ENCODE measurements at regions not wholly inside any gene's neighbourhood (a gene's known extent, or its start where the extent isn't known, plus 50 kb on each side); places are given as distances from the start of the nearest gene placed in this dataset.

DNA sequence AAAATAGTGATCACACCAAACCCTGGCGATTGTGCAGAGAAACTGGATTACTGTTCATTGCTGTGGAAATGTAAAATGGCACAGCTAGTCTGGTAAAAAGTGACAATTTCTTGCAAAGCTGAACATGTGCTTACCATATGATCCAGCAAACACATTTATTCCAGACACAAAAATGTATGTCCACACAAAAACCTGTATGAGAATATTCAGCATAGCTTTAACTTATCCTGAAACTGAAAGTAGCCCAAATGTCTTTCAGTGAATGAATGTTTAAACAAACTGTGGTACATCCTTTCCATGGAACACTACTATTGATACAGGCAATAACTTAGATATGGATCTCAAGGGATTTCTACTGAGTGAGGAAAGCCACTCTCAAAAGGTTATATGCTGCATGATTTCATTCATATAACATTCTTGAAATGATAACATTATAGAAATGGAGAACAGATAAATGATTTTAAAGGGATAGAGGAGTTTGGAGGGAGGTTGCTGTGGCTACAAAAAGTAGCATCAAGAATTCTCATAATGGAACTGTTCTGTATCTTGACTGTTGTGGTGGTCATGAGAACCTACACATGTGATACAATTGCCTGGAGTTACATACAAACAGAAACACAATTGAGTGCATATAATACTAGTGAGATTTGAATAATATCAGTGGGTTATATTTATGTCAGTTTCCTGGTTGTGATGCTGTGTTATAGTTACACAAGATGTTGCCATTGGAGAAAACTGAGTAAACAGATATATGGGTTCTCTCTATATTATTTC is 70.7 kb upstream of the DPH6 start:
- Histone ChIP-seq H4K20me1 (ENCODE audit: control insufficient read depth, insufficient read depth, low read length, poor library complexity, severe bottlenecking) (no peaks in the 10 kb centered on the region), H3K27ac (ENCODE audit: low read length in 2 of 2) (no peak overlapping the region), H2AFZ (ENCODE audit: insufficient read depth, low read depth, low read length, poor library complexity, severe bottlenecking) (no peak overlapping the region), H3K79me2 (ENCODE audit: control insufficient read depth, insufficient read depth, low read length) (no peaks in the 10 kb centered on the region), H3K36me3 (replicated peaks in 1 of 2; ENCODE audit: control extremely low read depth in 1 of 2, control insufficient read depth in 1 of 2, extremely low read depth in 1 of 2, insufficient read depth in 2 of 2, low read length in 1 of 2) (no peaks in the 10 kb centered on the region), H3K9ac (ENCODE audit: low read length) (no peak overlapping the region), H3K9me3 (ENCODE audit: control extremely low read depth in 1 of 3, control insufficient read depth in 2 of 3, insufficient read depth in 1 of 3, low read length in 2 of 3) (peaks cover 0 to 4% (median 0%) of the 10 kb centered on the region in 3 donors), H3K4me2 (replicated peaks; ENCODE audit: low read depth, low read length, poor library complexity, severe bottlenecking) (no peak overlapping the region), H3K4me3 (ENCODE audit: control extremely low read depth in 1 of 5, extremely low read depth in 1 of 5, insufficient read depth in 1 of 5, low read depth in 2 of 5, low read length in 4 of 5) (no peak overlapping the region), H3K27me3 (replicated peaks in 1 of 4; ENCODE audit: control extremely low read depth in 1 of 4, control insufficient read depth in 3 of 4, insufficient read depth in 4 of 4, low read length in 3 of 4) (no peaks in the 10 kb centered on the region), H3K4me1 (ENCODE audit: control insufficient read depth in 2 of 2, insufficient read depth in 2 of 2, low read length in 2 of 2) (no peaks in the 10 kb centered on the region)
- WGBS (ENCODE audit: insufficient coverage) = 80% methylated on average over 1 of the region's 1 CpG
- intact Hi-C loops (cut with micrococcal nuclease) = no loop called here
- DNase-seq = no peak
- ChIA-PET POLR2A (no interaction called here), CTCF (no interaction called here)
- Mint-ChIP-seq H3K27ac (no peak overlapping the region), H3K4me3 (no peak overlapping the region), H3K4me1 (no peaks in the 10 kb centered on the region), H3K9me3 (ENCODE audit: insufficient read depth) (peaks cover 5% of the 10 kb centered on the region), H3K27me3 (peaks cover 2% of the 10 kb centered on the region)
- TF ChIP-seq, protein P1, sequence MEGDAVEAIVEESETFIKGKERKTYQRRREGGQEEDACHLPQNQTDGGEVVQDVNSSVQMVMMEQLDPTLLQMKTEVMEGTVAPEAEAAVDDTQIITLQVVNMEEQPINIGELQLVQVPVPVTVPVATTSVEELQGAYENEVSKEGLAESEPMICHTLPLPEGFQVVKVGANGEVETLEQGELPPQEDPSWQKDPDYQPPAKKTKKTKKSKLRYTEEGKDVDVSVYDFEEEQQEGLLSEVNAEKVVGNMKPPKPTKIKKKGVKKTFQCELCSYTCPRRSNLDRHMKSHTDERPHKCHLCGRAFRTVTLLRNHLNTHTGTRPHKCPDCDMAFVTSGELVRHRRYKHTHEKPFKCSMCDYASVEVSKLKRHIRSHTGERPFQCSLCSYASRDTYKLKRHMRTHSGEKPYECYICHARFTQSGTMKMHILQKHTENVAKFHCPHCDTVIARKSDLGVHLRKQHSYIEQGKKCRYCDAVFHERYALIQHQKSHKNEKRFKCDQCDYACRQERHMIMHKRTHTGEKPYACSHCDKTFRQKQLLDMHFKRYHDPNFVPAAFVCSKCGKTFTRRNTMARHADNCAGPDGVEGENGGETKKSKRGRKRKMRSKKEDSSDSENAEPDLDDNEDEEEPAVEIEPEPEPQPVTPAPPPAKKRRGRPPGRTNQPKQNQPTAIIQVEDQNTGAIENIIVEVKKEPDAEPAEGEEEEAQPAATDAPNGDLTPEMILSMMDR (IDR thresholded peaks at IDR 0.05) = no peak
- TF ChIP-seq EZH2 (IDR thresholded peaks at IDR 0.05; ENCODE audit: borderline replicate concordance, insufficient read depth, low read depth, low read length, poor library complexity, severe bottlenecking) = no peak
- ATAC-seq (ENCODE audit: low read depth) = no peak

DNA sequence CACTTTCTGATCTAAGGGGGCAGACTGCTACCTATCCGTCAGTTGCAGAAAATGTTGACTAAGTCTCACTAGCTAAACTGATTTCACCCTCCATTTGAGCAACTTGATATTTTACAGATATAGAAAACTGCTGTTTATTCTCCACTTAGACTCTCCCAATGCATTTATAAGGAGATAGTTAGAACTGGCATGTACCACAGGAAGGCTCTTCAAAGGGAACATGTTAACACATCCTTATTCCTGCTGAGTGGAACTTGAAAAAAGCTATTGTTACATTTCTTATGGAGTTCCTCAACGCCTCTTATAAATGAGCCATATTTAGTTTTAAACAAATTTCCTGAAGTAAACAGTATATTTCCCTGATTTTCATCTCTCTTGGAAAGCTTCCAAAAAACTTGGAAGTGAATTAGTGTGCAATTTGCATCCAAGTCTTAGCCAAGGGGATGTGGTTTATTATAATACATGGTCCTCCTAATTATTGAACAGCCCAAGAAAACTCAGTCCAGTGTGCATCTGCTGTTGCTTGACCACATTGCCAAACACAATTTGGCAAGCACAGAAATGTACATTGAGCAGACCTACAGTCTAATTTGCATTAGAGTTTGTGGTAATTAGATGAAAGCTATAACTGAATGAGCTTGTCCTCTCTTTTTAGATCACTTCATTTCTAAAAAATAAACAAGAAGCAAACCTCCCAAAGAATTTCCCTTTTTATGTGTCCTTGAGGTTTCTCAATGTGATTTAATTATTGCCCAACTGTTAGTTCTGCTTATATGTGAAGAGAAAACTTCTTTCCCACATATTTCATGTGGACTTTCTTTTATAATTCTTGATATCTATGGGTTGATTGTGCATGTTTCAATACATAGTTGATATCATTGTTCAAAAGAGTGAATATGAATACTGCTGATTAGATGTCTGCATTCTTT is 72.6 kb upstream of the DPH6 start:
- POLR2A ChIA-PET = no interaction called here
- Histone ChIP-seq H3K27me3 (replicated peaks in 1 of 4; ENCODE audit: control extremely low read depth in 1 of 4, control insufficient read depth in 3 of 4, insufficient read depth in 4 of 4, low read length in 3 of 4) (no peaks in the 10 kb centered on the region), H3K9me3 (ENCODE audit: control extremely low read depth in 1 of 3, control insufficient read depth in 2 of 3, insufficient read depth in 1 of 3, low read length in 2 of 3) (peaks cover 0 to 2% (median 0%) of the 10 kb centered on the region in 3 donors), H2AFZ (ENCODE audit: insufficient read depth, low read depth, low read length, poor library complexity, severe bottlenecking) (no peak overlapping the region), H3K79me2 (ENCODE audit: control insufficient read depth, insufficient read depth, low read length) (no peaks in the 10 kb centered on the region), H3K9ac (ENCODE audit: low read length) (no peak overlapping the region), H4K20me1 (ENCODE audit: control insufficient read depth, insufficient read depth, low read length, poor library complexity, severe bottlenecking) (no peaks in the 10 kb centered on the region), H3K4me2 (replicated peaks; ENCODE audit: low read depth, low read length, poor library complexity, severe bottlenecking) (no peak overlapping the region), H3K36me3 (replicated peaks in 1 of 2; ENCODE audit: control extremely low read depth in 1 of 2, control insufficient read depth in 1 of 2, extremely low read depth in 1 of 2, insufficient read depth in 2 of 2, low read length in 1 of 2) (no peaks in the 10 kb centered on the region), H3K4me1 (ENCODE audit: control insufficient read depth in 2 of 2, insufficient read depth in 2 of 2, low read length in 2 of 2) (no peaks in the 10 kb centered on the region), H3K27ac (ENCODE audit: low read length in 2 of 2) (no peak overlapping the region), H3K4me3 (ENCODE audit: control extremely low read depth in 1 of 5, extremely low read depth in 1 of 5, insufficient read depth in 1 of 5, low read depth in 2 of 5, low read length in 4 of 5) (no peak overlapping the region)
- TF ChIP-seq EZH2 (IDR thresholded peaks at IDR 0.05; ENCODE audit: borderline replicate concordance, insufficient read depth, low read depth, low read length, poor library complexity, severe bottlenecking) = no peak
- TF ChIP-seq, protein P1 (IDR thresholded peaks at IDR 0.05) = no peak
- peaks cover 7% of the 10 kb centered on the region for H3K27me3 Mint-ChIP-seq
- ATAC-seq (ENCODE audit: low read depth) (no peak), DNase-seq (no peak)
- intact Hi-C loops (cut with micrococcal nuclease) = no loop called here
- H3K4me3 Mint-ChIP-seq = no peak overlapping the region
- no peak overlapping the region for H3K27ac Mint-ChIP-seq
- WGBS (ENCODE audit: insufficient coverage) = no CpG with 5 or more reads among the region's 2 CpGs
- H3K4me1 Mint-ChIP-seq = no peaks in the 10 kb centered on the region
- CTCF ChIA-PET = no interaction called here
- peaks cover 4% of the 10 kb centered on the region for H3K9me3 Mint-ChIP-seq (ENCODE audit: insufficient read depth)
